Fibroblast of villous mesenchyme (primary cell): ENCODE measurements at regions not wholly inside any gene's neighbourhood (a gene's known extent, or its start where the extent isn't known, plus 50 kb on each side); places are given as distances from the start of the nearest gene placed in this dataset.

Source experiments
- DNase-seq: peaks from one replicate; pipeline ENCODE4 v3.0.0-alpha.2; 2010; ENCODE audit warnings: low read depth
- H3K4me3 ChIP-seq: 2 replicates; pipeline ENCODE4 v1.5.1; 2011; ENCODE audit warnings: low read depth, mild to moderate bottlenecking, low read length
- TF ChIP-seq, protein P1 (sequence below): IDR thresholded peaks from 2 replicates; pipeline ENCODE4 v1.5.1; 2012; ENCODE audit warnings: low read depth, mild to moderate bottlenecking, low read length; ENCODE audit not compliant: insufficient read depth

GRCh38 chr6:132932588-132932987 lies 118.2 kb downstream of the RPS12 start:
- no peak for DNase-seq
- TF ChIP-seq, protein P1, sequence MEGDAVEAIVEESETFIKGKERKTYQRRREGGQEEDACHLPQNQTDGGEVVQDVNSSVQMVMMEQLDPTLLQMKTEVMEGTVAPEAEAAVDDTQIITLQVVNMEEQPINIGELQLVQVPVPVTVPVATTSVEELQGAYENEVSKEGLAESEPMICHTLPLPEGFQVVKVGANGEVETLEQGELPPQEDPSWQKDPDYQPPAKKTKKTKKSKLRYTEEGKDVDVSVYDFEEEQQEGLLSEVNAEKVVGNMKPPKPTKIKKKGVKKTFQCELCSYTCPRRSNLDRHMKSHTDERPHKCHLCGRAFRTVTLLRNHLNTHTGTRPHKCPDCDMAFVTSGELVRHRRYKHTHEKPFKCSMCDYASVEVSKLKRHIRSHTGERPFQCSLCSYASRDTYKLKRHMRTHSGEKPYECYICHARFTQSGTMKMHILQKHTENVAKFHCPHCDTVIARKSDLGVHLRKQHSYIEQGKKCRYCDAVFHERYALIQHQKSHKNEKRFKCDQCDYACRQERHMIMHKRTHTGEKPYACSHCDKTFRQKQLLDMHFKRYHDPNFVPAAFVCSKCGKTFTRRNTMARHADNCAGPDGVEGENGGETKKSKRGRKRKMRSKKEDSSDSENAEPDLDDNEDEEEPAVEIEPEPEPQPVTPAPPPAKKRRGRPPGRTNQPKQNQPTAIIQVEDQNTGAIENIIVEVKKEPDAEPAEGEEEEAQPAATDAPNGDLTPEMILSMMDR = no peak
- H3K4me3 ChIP-seq = no peak overlapping the region

- no peak overlapping the region for H3K4me3 ChIP-seq
- TF ChIP-seq, protein P1 = no peak
- DNase-seq = no peak
Observed at GRCh38 chr6:132933090-132933489, 118.7 kb downstream of the RPS12 start.

- TF ChIP-seq, protein P1 = no peak
- H3K4me3 ChIP-seq = no peak overlapping the region
- DNase-seq = no peak
Observed at GRCh38 chr6:132934496-132934895, 120.1 kb downstream of the RPS12 start.

DNA sequence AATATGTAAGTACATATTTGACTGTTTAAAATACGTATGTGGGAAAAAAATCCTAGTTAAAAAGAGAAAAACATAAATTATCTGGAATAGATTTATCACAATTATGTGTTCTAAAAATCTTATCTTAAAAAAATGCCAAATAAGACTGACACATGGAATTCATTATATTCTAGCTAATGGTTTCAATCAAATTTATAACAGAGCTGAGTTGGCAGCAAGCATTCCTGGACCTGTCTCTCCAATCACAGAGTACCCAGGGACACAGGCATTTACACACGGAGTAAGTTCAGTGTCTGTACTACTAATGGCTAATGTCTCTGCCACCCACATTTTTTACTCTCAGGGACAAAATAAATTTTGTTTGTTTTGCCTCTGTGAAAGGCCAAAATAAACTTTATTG lies 122.3 kb downstream of the RPS12 start:
- H3K4me3 ChIP-seq = no peak overlapping the region
- no peak for DNase-seq
- TF ChIP-seq, protein P1 = no peak

DNA sequence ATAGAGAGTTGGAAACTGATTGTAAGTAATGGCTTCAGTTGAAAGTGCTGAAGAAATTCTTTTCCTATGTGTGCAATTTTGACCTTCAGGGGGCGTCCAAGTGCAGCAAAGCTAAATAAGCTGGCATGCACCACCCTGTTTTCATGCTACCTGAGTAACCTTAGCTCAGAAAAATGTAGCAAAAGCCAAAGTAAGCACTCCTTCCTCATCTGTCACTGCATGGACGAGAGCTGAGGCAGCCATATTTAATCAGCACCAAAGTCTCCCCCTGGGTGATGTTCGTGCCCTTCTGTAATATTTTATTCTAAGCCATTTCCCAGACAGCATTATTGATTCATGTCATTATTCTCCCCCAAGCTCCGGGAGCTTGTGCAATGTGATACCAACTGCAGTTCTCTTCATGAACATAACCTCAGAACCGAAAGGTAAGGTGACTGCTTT lies 123.1 kb downstream of the RPS12 start:
- peak; percentile 28 for DNase-seq
- H3K4me3 ChIP-seq = no peak overlapping the region
- TF ChIP-seq, protein P1 = peak; percentile 58

DNA sequence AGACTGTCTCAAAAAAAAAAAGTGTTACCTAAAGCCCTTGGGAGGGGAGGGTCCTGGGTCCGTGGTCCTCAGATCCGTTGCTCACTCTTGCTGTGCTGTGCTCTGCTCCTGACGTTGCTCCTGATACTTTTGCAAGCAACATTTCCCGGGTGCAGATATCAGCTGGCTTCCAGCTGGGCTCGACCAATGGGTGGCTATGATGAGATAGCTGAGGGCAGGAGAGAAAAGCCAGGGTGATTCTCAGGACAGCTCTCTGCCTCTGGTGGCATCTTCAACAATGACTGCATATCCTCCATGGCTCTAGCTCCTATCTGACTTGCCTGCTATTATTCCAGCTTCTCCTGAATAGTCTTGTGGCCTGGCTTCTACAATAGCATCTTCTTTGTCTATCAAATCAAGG lies 134.5 kb downstream of the RPS12 start:
- TF ChIP-seq, protein P1 = no peak
- no peak overlapping the region for H3K4me3 ChIP-seq
- DNase-seq = no peak

- no peak for DNase-seq
- TF ChIP-seq, protein P1 = no peak
- H3K4me3 ChIP-seq = no peak overlapping the region
Observed at GRCh38 chr6:132950566-132950965, 136.2 kb downstream of the RPS12 start.
